ENCODE measurements at regions not wholly inside any gene's neighbourhood (a gene's known extent, or its start where the extent isn't known, plus 50 kb on each side); places are given as distances from the start of the nearest gene placed in this dataset.
"Not testable (repeated sequence)": the region's sequence is repeated elsewhere in the genome, so short reads cannot be mapped to it uniquely, and the experiment has no call there.

DNA sequence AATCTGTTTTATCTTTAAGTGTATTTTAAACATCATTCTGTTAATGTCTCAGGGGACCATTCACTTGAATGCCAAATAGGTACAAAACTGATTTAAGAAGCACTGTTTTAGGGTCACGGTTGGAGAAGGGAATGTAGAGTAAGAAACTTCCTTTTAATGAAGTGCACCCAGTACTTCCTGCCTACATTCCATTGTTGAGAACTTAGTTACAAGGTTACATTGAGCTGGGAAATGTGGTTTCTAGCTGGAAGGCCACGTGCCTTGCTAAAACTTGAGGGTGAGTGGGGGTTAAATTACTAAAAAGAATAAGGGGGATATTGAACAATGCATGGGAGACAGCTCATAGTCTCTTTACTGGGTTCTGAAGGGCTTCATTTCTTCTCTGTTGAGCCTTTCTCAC, 78.3 kb upstream of the TBC1D5 start:
- no peak for DNase-seq

DNA sequence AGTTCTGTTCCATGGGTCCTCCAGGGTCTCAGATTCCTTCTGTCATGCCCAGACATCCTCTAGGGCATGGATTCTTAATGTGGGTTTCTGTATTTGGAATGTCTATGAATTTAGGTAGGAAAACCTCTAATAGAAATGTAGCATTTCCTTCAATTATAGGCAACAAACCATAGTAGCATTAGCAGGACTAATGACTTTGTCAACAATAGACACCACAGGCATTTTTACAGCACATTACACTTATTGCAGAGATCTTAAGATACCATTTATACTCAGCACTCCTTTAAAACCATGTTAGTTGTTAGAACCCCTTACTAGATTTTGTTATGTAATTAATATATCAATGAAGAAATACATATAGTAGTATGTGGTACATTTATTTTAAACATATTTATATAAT, 77.8 kb upstream of the TBC1D5 start:
- DNase-seq, result no peak

DNA sequence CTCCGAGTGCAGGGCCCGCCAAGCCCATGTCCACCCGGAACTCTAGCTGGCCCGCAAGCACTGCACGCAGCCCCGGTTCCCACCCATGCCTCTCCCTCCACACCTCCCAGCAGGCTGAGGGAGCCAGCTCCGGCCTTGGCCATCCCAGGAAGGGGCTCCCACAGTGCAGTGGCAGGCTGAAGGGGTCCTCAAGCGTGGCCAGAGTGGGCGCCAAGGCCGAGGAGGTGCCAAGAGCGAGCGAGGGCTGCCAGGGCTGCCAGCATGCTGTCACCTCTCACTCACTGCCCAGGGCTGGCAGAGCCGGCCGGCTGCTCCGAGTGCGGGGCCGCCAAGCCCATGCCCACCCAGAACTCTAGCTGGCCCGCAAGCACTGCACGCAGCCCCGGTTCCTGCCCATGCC, 75.5 kb upstream of the TBC1D5 start:
- not testable (repeated sequence) for DNase-seq

DNA sequence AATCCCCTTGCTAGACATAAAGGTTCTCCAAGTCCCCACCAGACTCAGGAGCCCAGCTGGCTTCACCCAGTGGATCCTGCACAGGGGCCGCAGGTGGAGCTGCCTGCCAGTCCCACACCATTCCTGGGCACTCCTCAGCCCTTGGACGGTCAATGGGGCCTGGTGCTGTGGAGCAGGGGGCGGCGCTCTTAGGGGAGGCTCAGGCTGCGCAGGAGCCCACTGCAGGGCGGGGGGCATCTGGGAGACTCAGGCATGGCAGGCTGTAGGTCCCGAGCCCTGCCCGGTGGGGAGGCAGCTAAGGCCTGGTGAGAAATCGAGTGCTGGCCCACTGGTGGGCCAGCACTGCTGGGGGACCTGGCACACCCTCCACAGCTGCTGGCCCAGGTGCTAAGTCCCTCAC, 75.1 kb upstream of the TBC1D5 start:
- DNase-seq, result no peak

DNA sequence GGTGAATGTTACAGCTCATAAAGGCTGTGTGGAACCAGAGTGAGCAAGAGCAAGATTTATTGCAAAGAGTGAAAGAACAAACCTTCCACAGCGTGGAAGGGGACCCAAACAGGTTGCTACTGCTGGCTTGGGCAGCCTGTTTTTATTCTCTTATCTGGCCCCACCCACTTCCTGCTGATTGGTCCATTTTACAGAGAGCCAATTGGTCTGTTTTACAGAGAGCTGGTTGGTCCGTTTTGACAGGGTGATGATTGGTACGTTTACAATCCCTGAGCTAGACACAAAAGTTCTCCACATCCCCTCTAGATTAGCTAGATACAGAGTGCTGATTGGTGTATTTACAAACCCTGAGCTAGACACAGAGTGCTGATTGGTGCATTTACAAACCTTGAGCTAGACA, 74.4 kb upstream of the TBC1D5 start:
- DNase-seq, result not testable (repeated sequence)

DNA sequence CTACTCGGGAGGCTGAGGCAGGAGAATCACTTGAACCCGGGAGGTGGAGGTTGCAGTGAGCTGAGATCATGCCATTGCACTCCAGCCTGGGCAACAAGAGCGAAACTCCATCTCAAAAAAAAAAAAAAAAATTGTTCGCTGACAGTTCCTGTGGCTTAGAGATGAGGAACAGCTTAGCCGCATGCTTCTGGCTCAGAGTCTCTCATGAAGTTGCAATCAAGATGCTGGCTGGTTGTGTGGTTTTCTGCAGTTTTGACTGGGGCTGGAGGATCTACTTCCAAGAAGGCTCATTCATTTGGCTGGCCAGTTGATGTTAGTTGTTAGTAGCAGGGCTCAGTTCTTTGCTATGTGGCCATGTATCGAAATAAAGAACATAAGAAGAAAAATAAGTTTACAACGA, 69.9 kb upstream of the TBC1D5 start:
- not testable (repeated sequence) for DNase-seq

DNA sequence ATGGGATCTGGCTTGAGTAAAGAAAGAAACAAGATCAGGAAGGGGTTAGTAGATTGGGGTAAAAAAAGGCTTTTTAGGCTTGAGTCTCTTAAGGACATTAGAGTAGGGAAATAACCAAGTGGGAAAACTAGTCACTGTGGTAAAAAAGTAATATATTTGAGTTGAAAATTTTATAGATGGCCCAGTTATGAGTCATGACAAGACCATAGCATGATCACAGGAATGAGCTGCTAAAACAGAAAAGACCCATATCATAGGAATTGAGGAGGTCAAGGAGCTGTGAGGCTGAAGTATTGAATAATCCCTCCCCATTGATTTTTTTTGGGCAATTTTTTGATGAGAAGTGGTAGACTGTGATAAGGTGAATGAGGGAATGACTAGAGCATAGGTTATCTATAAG, 69.2 kb upstream of the TBC1D5 start:
- DNase-seq, result no peak

DNA sequence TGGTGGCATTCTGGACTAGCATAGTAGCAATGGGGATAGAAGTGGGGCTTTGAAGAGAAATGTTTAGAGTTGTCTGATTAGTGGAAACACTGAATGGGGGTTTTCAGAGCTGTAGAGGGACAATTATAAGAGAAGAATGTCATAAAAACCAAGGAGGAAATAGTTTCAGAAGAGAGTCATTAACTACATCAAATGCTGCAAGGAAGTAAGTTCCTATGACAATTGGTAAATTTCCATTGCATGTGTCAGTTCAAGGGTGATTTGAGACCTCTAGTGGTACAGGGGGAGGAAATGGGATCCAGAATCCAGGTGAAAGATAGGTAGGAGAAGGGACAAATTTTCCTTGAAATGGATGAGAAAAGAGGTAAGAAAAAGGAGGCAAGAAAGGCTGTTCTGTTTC, 68.3 kb upstream of the TBC1D5 start:
- DNase-seq, result no peak

DNA sequence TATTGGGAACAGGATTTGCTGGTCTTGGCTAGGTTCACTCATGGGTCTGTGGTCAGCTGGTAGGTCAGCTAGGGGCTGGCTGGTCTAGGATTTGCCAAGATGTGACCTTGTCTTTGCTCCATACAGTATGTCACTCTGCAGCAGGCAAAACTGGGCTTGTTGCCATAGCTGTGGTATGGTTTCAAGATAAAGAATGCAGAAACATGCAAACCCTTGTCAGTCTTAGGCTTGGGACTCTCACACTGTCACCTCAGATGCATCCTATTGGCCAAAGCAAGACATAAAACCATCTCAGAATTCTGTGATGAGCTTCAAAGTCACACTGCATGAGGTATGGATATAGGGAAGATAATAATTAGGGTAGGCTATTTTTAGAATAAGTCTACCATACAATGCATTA, 66.6 kb upstream of the TBC1D5 start:
- DNase-seq, result no peak

DNA sequence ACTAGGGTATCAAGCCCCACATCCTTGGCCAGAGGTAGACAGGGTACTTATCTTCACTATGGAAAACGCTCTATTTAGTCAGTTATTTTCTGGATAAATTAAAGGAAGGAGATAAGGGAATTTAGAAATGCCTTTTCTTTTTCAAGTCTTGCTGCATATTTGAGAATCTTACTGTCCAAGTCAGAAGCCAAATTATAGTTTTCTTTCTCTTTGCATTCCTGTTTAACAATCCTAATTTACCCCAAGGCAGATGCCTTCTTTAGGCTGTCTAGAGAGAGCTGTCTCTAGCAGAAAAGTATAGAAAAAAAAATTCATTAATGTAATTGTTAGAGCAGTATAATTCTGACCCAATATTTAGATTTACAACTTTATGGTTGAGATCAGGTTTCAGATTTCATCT, 64.4 kb upstream of the TBC1D5 start:
- no peak for DNase-seq

DNA sequence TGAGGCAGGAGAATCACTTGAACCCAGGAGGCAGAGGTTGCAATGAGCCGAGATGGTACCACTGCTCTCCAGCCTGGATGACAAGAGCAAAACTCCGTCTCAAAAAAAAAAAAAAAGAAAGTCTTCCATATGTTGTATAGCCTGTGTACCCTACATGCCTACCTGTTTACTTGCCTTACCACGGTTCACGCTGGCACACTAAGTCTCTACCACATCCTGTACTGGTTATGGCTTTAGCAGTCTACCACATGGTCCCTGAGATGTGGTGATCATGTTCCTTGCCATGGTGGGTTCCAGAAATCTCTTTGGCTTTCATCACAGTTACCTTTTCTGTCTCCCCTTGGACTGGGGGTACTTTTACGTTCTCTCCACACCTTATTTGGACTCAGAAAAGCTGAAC, 63.8 kb upstream of the TBC1D5 start:
- no peak for DNase-seq

DNA sequence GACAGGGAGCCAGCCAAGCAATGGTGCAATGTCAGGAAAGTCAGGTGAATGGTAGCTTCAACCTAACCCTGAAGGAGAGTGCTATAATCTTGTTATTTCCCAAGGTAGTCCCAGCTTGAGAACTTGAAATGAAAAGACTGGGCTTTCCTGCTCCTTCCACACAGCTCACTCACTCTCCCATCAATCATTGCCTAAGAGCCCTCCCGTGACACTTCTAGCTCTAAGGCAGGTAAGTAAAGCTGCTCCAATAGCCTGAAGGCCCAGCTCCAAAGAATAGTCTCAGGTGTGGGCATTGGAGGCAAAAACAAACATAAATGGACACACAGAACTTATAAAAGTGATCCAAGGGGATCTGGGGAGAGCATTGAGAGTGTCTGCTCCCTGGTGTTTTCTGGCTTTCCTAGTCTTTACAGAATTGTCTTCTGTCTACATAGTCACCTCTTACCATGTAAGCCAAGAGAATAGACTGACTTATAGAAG, 63.1 kb upstream of the TBC1D5 start:
- DNase-seq, result no peak

DNA sequence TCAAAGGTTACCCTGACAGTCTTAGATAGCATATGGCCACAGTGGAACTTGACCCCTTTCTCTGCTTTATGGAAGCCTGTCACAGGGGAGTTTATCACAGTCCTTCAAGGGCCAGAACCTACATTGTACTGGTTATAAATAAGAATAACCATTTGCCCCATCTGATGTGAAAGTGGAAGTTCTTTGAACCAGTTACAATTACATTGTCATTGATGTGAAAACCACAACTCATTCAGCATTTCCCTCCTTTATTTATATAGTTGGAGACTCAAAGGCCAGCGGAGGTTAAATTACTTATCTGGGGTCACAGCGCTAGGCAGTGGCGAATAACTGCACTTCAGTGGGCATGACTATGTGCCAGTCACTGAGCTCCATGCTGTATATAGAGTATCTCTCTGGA, 60.5 kb upstream of the TBC1D5 start:
- DNase-seq, result no peak

DNA sequence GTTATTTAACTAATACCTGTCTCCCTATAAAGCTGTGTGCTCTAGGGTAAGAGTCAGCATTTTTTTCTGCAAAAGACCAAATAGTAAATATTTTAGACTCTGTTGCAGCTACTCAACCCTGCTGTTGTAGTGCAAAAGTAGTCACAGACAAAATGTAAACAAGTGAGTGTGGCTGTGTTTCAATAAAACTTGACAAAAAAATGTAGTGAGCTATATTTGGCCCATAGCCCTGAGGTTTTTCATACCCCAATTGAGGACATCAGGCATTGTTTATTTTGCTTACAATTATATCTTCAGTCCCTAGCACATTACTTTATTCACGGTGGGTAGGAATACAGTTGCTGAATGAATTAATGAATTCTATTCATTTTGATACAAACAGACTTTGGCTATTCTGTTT, 58.7 kb upstream of the TBC1D5 start:
- DNase-seq, result no peak

DNA sequence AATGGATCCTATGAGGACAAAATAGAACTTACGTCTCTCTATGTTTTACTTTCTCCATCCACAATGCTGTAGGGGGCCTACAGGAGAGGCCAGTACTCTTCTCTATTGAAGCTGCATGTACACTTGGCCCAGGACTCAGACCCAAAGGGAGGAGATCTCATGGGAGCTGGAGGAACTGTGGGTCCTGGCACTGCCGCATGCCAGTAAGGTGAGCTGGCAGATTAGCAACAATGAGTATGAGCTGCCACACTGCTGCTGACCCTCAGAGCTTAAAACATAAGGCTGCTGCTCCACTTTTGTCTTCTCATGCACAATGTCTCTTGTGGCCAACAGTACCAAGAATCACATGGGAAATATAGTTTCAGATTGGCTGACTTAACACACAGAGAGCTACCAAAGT, 57.8 kb upstream of the TBC1D5 start:
- no peak for DNase-seq

DNA sequence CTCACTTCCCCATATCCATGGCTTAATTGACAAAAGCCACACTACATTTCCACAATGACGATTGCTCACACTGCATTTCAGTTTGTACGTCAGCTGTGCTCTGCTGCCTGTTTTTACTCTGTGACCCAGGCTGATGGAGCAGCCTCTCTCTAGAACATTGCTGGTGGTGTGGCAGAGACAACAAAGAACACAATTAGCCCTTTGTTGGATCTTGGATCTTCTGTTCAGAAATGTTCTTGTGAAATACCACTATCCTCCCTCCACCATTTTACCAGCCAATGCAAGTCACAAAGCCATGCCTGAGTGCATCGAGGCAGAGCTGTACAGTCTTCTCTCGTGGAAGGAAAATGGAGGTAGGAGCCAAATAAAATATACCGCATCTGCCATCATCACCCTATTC, 56.9 kb upstream of the TBC1D5 start:
- no peak for DNase-seq

DNA sequence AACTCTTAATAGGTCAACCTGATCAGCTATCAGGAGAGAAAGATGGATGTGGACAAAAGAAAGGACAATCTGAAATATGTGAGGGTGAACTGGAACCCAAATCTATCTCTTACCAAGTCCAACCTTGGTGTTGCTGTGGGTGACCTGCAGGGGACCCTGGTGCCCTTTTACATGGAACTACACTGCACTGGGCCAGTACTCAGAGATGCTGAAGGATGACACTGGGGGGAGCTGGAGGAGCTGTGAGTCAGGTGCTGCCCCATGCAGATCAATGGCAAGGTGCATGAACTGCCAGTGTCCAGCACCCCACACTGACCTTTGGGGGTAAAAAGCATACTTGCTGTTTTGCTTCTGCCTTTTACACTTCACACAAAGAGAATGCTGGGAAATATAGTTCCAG, 55.6 kb upstream of the TBC1D5 start:
- no peak for DNase-seq

DNA sequence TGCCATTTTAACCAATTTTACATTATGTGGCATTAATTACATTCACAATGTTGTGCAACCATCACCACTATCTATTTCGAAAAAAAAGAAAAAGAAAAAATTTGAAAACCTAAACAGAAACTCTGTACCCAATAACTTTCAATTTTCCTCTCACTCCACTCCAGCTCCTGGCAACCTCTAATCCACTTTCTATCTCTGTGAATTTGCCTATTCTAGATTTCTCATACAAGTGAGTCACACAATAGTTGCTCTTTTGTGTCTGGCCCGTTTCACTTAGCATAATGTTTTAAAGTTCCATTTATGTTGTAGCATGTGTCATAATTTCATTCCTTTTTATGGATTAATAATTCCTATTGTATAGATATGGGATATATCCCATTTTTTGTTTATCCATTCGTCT, 53.3 kb upstream of the TBC1D5 start:
- DNase-seq, result no peak

DNA sequence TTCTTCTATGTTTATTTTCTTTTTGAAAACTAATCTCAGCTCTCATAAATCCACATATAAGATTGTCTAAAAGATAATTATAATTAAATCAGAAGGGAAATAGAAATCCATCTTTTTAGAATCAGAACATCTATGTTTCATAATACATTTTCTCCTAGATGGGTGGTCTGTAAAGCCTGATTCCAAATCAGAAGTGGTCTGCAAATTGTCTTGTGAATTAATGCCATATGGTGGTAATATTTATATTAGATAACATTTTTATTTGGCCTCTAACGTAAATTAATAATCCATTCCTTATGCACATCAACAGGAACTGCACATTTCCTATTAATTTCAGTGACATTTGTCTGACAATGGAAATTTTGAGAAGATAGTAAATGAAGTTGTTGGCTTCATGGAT, 52.8 kb upstream of the TBC1D5 start:
- no peak for DNase-seq

DNA sequence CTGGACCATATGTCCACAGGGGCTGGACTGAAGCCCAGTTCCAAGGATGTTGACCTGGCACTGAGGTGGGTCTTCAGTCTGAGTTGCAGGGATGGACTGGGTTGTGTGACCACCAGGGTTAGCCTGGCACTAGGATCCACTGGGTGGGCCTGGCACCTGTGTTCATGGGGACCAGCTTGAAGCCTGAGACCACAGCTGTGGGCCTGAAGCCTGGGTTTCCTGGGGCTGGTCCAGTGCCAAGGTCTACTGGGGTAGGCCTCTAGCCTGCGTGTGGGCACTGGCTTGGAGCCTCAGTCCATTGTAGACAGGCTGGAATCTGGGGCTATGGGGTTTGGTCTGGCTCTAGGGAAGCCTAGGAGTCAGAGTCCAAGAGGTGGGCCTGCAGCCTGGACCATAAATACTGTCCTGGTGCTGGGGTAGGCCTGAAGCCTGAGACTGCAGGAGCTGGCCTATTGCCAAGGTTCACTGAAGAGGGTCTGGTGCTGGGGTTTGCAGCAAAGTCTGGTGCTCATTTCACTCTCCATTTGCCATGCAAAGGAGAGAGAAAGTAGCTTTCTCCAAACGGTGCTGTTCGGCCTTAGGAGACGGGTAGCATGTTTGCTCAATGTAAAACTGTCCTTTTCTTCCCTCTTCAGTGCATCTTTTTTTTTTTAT, 51.2 kb upstream of the TBC1D5 start:
- DNase-seq, result no peak
